H1 (cell line): ENCODE measurements at regions not wholly inside any gene's neighbourhood (a gene's known extent, or its start where the extent isn't known, plus 50 kb on each side); places are given as distances from the start of the nearest gene placed in this dataset.

Experiments used
- CTCF ChIA-PET: fragments of 300-600 bp; sonication (Branson Sonifier 250); formaldehyde crosslinking; loops from one replicate; lab custom pipeline; 2021; ENCODE audit not compliant: partially characterized antibody; lab: Charles Lee
- POLR2A ChIA-PET: fragments of 300-600 bp; sonication (Branson Sonifier 250); formaldehyde crosslinking; loops from one replicate; lab custom pipeline; 2021; ENCODE audit warnings: inconsistent platforms; ENCODE audit not compliant: partially characterized antibody; lab: Charles Lee
- DNase-seq, 2 experiments: peaks; one replicate each; pipeline versions ENCODE4 v3.0.0 to v3.0.0-alpha.2; 2010 to 2022; ENCODE audit warnings: low spot score in 2 of 2, low read depth in 1 of 2, mixed read lengths in 1 of 2
- FAIRE-seq: peaks from 2 replicates; lab custom pipeline; 2011; peaks lifted over from hg19 to GRCh38; lab: Jason Lieb, UNC
- H2AFZ ChIP-seq: 2 replicates; pipeline ENCODE4 v1.8.1; 2012; ENCODE audit warnings: low read length, inconsistent platforms
- H2AK5ac ChIP-seq: 2 replicates; pipeline ENCODE4 v1.6.1; 2013; ENCODE audit warnings: low read depth, low read length
- H2BK120ac ChIP-seq: replicated peaks from 2 replicates; pipeline ENCODE3; 2013; ENCODE audit warnings: low read depth, low read length, inconsistent platforms
- H2BK12ac ChIP-seq: 2 replicates; pipeline ENCODE4 v1.6.1; 2013; ENCODE audit warnings: low read depth, low read length
- H2BK15ac ChIP-seq: 2 replicates; pipeline ENCODE4 v1.6.1; 2013; ENCODE audit warnings: low read length
- H2BK20ac ChIP-seq: 2 replicates; pipeline ENCODE4 v1.6.1; 2013; ENCODE audit warnings: low read length
- H2BK5ac ChIP-seq: 2 replicates; pipeline ENCODE4 v1.6.1; 2013; ENCODE audit warnings: low read depth, low read length
- H3K14ac ChIP-seq: 2 replicates; pipeline ENCODE4 v1.6.1; 2013; ENCODE audit warnings: inconsistent platforms; ENCODE audit not compliant: insufficient read length
- H3K18ac ChIP-seq: 2 replicates; pipeline ENCODE4 v1.6.1; 2013; ENCODE audit warnings: low read length; ENCODE audit errors: extremely low read depth
- H3K23ac ChIP-seq: 2 replicates; pipeline ENCODE4 v1.6.1; 2013; ENCODE audit warnings: inconsistent platforms; ENCODE audit not compliant: insufficient read length
- H3K23me2 ChIP-seq: 2 replicates; pipeline ENCODE4 v1.6.1; 2013; ENCODE audit warnings: low read depth, low read length
- H3K27ac ChIP-seq: 2 replicates; pipeline ENCODE4 v1.6.1; 2011; ENCODE audit warnings: low read depth, low read length, inconsistent platforms
- H3K27me3 ChIP-seq, 4 experiments: replicated peaks in 1 of 4; 1 replicate in 1 of 4; 2 replicates in 3 of 4; pipeline versions ENCODE4 v1.6.1 to v1.8.1; 2011 to 2013; ENCODE audit warnings: low read length in 3 of 4, mild to moderate bottlenecking in 3 of 4, inconsistent platforms in 2 of 4, mixed read lengths in 2 of 4, moderate library complexity in 1 of 4; ENCODE audit not compliant: control insufficient read depth in 3 of 4, insufficient read depth in 3 of 4; ENCODE audit errors: extremely low read depth in 1 of 4
- H3K36me3 ChIP-seq, 4 experiments: 2 replicates each; pipeline versions ENCODE4 v1.6.1 to v1.8.1; 2011 to 2013; ENCODE audit warnings: mild to moderate bottlenecking in 4 of 4, low read length in 3 of 4, moderate library complexity in 2 of 4, control low read depth in 1 of 4, inconsistent platforms in 1 of 4; ENCODE audit not compliant: insufficient read depth in 4 of 4, control insufficient read depth in 2 of 4
- H3K4ac ChIP-seq: replicated peaks from 2 replicates; pipeline ENCODE3; 2013; ENCODE audit warnings: low read length, low read depth, mixed read lengths, inconsistent platforms; ENCODE audit not compliant: insufficient read length
- H3K4me1 ChIP-seq, 4 experiments: replicated peaks in 1 of 4; 1 replicate in 1 of 4; 2 replicates in 3 of 4; pipeline versions ENCODE4 v1.6.1 to v1.8.1; 2011 to 2013; ENCODE audit warnings: low read length in 3 of 4, inconsistent platforms in 2 of 4, mixed read lengths in 1 of 4; ENCODE audit not compliant: insufficient read depth in 4 of 4, control insufficient read depth in 3 of 4
- H3K4me2 ChIP-seq, 2 experiments: 2 replicates each; pipeline versions ENCODE4 v1.6.1 to v1.8.1; 2011 to 2013; ENCODE audit warnings: low read depth in 2 of 2, low read length in 2 of 2, control low read depth in 1 of 2, inconsistent platforms in 1 of 2, mild to moderate bottlenecking in 1 of 2; ENCODE audit not compliant: insufficient read depth in 1 of 2
- H3K4me3 ChIP-seq, 4 experiments: fragments of 200-600, 300-600 bp in 1 of 4; sonication (generic), shearing (Covaris generic), sonication (Bioruptor Twin) in 1 of 4; 2 replicates each; pipeline versions ENCODE4 v1.5.1 to v1.8.1; 2011 to 2016; ENCODE audit warnings: low read length in 4 of 4, low read depth in 3 of 4, control low read depth in 2 of 4, inconsistent platforms in 2 of 4, mild to moderate bottlenecking in 2 of 4, mixed read lengths in 1 of 4, moderate library complexity in 1 of 4; ENCODE audit not compliant: insufficient read depth in 2 of 4; ENCODE audit errors: extremely low read depth in 1 of 4
- H3K56ac ChIP-seq: replicated peaks from 2 replicates; pipeline ENCODE3; 2013; ENCODE audit warnings: low read depth, mild to moderate bottlenecking, mixed read lengths, low read length, inconsistent platforms; ENCODE audit not compliant: insufficient read length
- H3K79me1 ChIP-seq: 2 replicates; pipeline ENCODE4 v1.6.1; 2013; ENCODE audit warnings: low read depth, low read length, control low read depth
- H3K79me2 ChIP-seq, 2 experiments: 2 replicates each; pipeline versions ENCODE4 v1.6.1 to v1.8.1; 2012 to 2013; ENCODE audit warnings: low read length in 2 of 2, mild to moderate bottlenecking in 2 of 2, inconsistent platforms in 1 of 2; ENCODE audit not compliant: insufficient read depth in 2 of 2, control insufficient read depth in 1 of 2
- H3K9ac ChIP-seq, 4 experiments: replicated peaks in 1 of 4; 1 replicate in 1 of 4; 2 replicates in 3 of 4; pipeline versions ENCODE4 v1.6.1 to v1.8.1; 2011 to 2013; ENCODE audit warnings: low read depth in 3 of 4, low read length in 3 of 4, control low read depth in 2 of 4, mild to moderate bottlenecking in 2 of 4, moderate library complexity in 2 of 4, inconsistent platforms in 1 of 4; ENCODE audit errors: extremely low read depth in 1 of 4
- H3K9me3 ChIP-seq, 2 experiments: 2 replicates each; pipeline versions ENCODE4 v1.6.1 to v1.8.1; 2012 to 2013; ENCODE audit warnings: mild to moderate bottlenecking in 2 of 2, moderate library complexity in 2 of 2, control low read depth in 1 of 2, inconsistent platforms in 1 of 2, low read depth in 1 of 2, low read length in 1 of 2, mixed read lengths in 1 of 2; ENCODE audit not compliant: insufficient read depth in 2 of 2
- H4K20me1 ChIP-seq, 2 experiments: replicated peaks in 1 of 2; 2 replicates each; pipeline versions ENCODE3 to v1.8.1; 2011 to 2013; ENCODE audit warnings: inconsistent platforms in 2 of 2, low read length in 2 of 2, mild to moderate bottlenecking in 1 of 2; ENCODE audit not compliant: insufficient read depth in 2 of 2, control insufficient read depth in 1 of 2
- H4K5ac ChIP-seq: 2 replicates; pipeline ENCODE4 v1.6.1; 2013; ENCODE audit warnings: low read length, low read depth, mixed read lengths, inconsistent platforms; ENCODE audit not compliant: insufficient read length
- H4K8ac ChIP-seq: 2 replicates; pipeline ENCODE4 v1.8.0; 2013; ENCODE audit warnings: mild to moderate bottlenecking, moderate library complexity, low read length, inconsistent platforms; ENCODE audit not compliant: insufficient read depth; ENCODE audit errors: extremely low read depth
- H4K91ac ChIP-seq: replicated peaks from 2 replicates; pipeline ENCODE3; 2013; ENCODE audit warnings: low read length, mixed read lengths, inconsistent platforms; ENCODE audit not compliant: insufficient read length
- CHD2 ChIP-seq: IDR thresholded peaks from 2 replicates; pipeline ENCODE4 v1.6.1; 2012; ENCODE audit warnings: low read length, improper control_type of control experiment
- JUN ChIP-seq: IDR thresholded peaks from 2 replicates; pipeline ENCODE4 v1.6.1; 2011; ENCODE audit warnings: low read depth, mild to moderate bottlenecking, improper control_type of control experiment, low read length
- RAD21 ChIP-seq, 2 experiments: IDR thresholded peaks in 1 of 2; conservative IDR thresholded peaks in 1 of 2; 2 replicates each; pipeline ENCODE4 v1.6.1; 2011; ENCODE audit warnings: low read depth in 2 of 2, low read length in 2 of 2, improper control_type of control experiment in 1 of 2, inconsistent platforms in 1 of 2, mild to moderate bottlenecking in 1 of 2, moderate library complexity in 1 of 2
- RNF2 ChIP-seq: fragments of 200-900, 300-1000 bp; sonication (generic); IDR thresholded peaks from 2 replicates; pipeline ENCODE4 v1.7.1; 2016; ENCODE audit warnings: borderline replicate concordance, low read depth, mild to moderate bottlenecking, antibody characterized with exemption, low read length; ENCODE audit not compliant: poor library complexity, severe bottlenecking; ENCODE audit errors: missing control alignments
- SP2 ChIP-seq: IDR thresholded peaks from 2 replicates; pipeline ENCODE4 v1.6.1; 2012; ENCODE audit warnings: mild to moderate bottlenecking, low read length, inconsistent platforms
- TAF1 ChIP-seq: IDR thresholded peaks from 2 replicates; pipeline ENCODE4 v1.6.1; 2011; ENCODE audit warnings: mild to moderate bottlenecking, low read depth, low read length
- TBP ChIP-seq: IDR thresholded peaks from 2 replicates; pipeline ENCODE4 v1.6.1; 2011; ENCODE audit warnings: low read depth, low read length, improper control_type of control experiment
- YY1 ChIP-seq: IDR thresholded peaks from 2 replicates; pipeline ENCODE4 v1.6.1; 2011; ENCODE audit warnings: low read depth, mild to moderate bottlenecking, low read length
- WGBS, 2 experiments: shearing (Covaris generic) in 1 of 2; methylation state at CpG; one replicate each; pipeline versions ENCODE4 v1.1.6 to v1.1.7; 2013 to 2015; ENCODE audit warnings: low lambda C conversion rate in 2 of 2, mixed read lengths in 2 of 2, inconsistent platforms in 1 of 2, low coverage in 1 of 2, missing lambda C conversion rate in 1 of 2; ENCODE audit not compliant: insufficient replicate concordance in 2 of 2, insufficient coverage in 1 of 2, insufficient read length in 1 of 2; ENCODE audit errors: extremely low coverage in 1 of 2, missing lambda C conversion rate in 1 of 2; 5-methylcytosine and 5-hydroxymethylcytosine counted together
- TF ChIP-seq, protein P1 (sequence below): IDR thresholded peaks from 2 replicates; pipeline ENCODE4 v1.6.1; 2011; ENCODE audit warnings: low read depth, mild to moderate bottlenecking, low read length; ENCODE audit not compliant: insufficient read depth
- TF ChIP-seq, protein P2 (sequence below): IDR thresholded peaks from 2 replicates; pipeline ENCODE4 v1.6.1; 2012; ENCODE audit warnings: inconsistent platforms

DNA sequence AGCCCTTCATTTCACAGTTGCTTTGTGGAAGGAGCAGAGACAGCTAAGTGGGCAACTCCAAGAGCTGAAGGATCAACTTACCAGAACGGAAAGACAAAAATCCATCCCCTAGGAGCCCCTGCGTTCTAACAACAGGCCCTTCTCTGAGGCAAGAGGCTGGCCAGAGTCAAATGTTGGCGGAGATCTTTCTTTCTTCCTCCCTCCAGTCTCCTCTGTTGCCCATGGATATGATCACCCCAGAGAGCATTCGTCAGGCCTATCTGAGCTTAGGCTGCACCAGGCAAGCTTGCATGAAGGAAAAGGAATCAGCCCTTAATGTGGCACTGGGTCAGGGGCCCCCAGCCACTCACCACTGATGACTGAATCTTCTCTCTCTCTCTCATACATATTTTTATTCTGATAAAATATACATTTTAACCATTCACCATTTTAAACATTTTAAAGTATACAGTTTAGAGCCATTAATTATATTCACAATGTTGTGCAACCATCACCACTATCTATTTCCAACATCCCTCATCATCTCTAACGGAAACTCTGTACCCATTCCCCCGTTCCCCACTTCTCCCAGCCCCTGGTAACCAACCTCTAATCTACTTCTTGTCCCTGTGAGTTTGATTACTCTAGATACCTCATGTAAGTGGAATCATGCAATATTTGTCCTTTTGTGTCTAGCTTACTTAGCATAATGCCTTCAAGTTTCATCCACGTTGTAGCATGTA is 52.9 kb upstream of the CCND2 start:
- Histone ChIP-seq H3K27ac (no peak overlapping the region), H3K4me1 (no peaks in the 10 kb centered on the region; a peak in 1 of 7 replicates), H2BK20ac (no peak overlapping the region), H4K91ac (no peak overlapping the region), H3K23me2 (no peaks in the 10 kb centered on the region), H3K9me3 (0 out of 4 replicates have a peak, but pooled peaks cover 0 to 2% of the 10 kb centered on the region in 2 experiments), H3K36me3 (no peaks in the 10 kb centered on the region), H3K79me2 (no peaks in the 10 kb centered on the region), H3K79me1 (no peaks in the 10 kb centered on the region), H4K5ac (no peak overlapping the region), H3K4me3 (no peak overlapping the region), H4K20me1 (no peaks in the 10 kb centered on the region), H3K9ac (no peak overlapping the region), H2AFZ (no peak overlapping the region), H2BK15ac (no peak overlapping the region), H3K14ac (no peak overlapping the region), H4K8ac (no peak overlapping the region), H2BK12ac (no peak overlapping the region), H3K56ac (no peak overlapping the region), H3K23ac (no peak overlapping the region), H3K18ac (no peak overlapping the region), H3K4ac (no peak overlapping the region), H3K27me3 (no peaks in the 10 kb centered on the region; a peak in 1 of 7 replicates), H2BK120ac (no peak overlapping the region), H2BK5ac (no peak overlapping the region), H2AK5ac (no peak overlapping the region), H3K4me2 (no peak overlapping the region)
- DNase-seq: peak in 1 of 2 experiments; percentile 29
- 82 to 100% methylated on average over 2 to 7 of the region's 7 CpGs for WGBS, 2 experiments
- no peak for TF ChIP-seq TAF1
- TF ChIP-seq RAD21 (IDR thresholded peaks at IDR 0.05 in 1 of 2, conservative IDR thresholded peaks at IDR 0.05 in 1 of 2; ENCODE audit: low read depth in 2 of 2, low read length in 2 of 2): no peak
- no peak for TF ChIP-seq SP2
- TF ChIP-seq CHD2: no peak
- TF ChIP-seq, protein P1, sequence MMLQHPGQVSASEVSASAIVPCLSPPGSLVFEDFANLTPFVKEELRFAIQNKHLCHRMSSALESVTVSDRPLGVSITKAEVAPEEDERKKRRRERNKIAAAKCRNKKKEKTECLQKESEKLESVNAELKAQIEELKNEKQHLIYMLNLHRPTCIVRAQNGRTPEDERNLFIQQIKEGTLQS: no peak
- TF ChIP-seq JUN: no peak
- TF ChIP-seq, protein P2, sequence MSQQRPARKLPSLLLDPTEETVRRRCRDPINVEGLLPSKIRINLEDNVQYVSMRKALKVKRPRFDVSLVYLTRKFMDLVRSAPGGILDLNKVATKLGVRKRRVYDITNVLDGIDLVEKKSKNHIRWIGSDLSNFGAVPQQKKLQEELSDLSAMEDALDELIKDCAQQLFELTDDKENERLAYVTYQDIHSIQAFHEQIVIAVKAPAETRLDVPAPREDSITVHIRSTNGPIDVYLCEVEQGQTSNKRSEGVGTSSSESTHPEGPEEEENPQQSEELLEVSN: no peak
- TF ChIP-seq RNF2: no peak
- TF ChIP-seq TBP: no peak
- no peak for TF ChIP-seq YY1
- no peak for FAIRE-seq
- ChIA-PET CTCF (interaction anchor here (0.9 kb wide), 1 partner anchor 56 kb away, joined by 3 read pairs; no protein-coding TSS in a partner anchor), POLR2A (interaction anchor here (1.1 to 2.8 kb wide), 3 partner anchors 11 to 16 kb away, joined by 3 to 9 read pairs (median 4); no protein-coding TSS in a partner anchor)
